H9 (cell line): ENCODE measurements at regions not wholly inside any gene's neighbourhood (a gene's known extent, or its start where the extent isn't known, plus 50 kb on each side); places are given as distances from the start of the nearest gene placed in this dataset.

ENCODE experiments used
- DNase-seq: peaks from one replicate; pipeline ENCODE4 v3.0.0-alpha.2; 2017
- H2AFZ ChIP-seq: one replicate; pipeline ENCODE4 v1.6.1; 2013; ENCODE audit warnings: mild to moderate bottlenecking, low read length, control low read depth, moderate library complexity
- H2AK5ac ChIP-seq: 2 replicates; pipeline ENCODE4 v1.6.1; 2013; ENCODE audit warnings: low read length, control low read depth, mixed read lengths; ENCODE audit not compliant: insufficient read length
- H2BK120ac ChIP-seq: one replicate; pipeline ENCODE4 v1.6.1; 2013; ENCODE audit warnings: low read depth, mild to moderate bottlenecking, low read length, control low read depth, inconsistent platforms; ENCODE audit not compliant: poor library complexity, severe bottlenecking
- H2BK12ac ChIP-seq: 2 replicates; pipeline ENCODE4 v1.6.1; 2013; ENCODE audit warnings: low read length, control low read depth, mixed read lengths, low read depth; ENCODE audit not compliant: insufficient read length
- H2BK15ac ChIP-seq: 2 replicates; pipeline ENCODE4 v1.6.1; 2013; ENCODE audit warnings: low read depth, low read length, control low read depth
- H2BK20ac ChIP-seq: one replicate; pipeline ENCODE4 v1.6.1; 2013; ENCODE audit warnings: low read depth, mild to moderate bottlenecking, low read length, control low read depth, inconsistent platforms; ENCODE audit not compliant: poor library complexity, severe bottlenecking
- H2BK5ac ChIP-seq: 2 replicates; pipeline ENCODE4 v1.6.1; 2013; ENCODE audit warnings: low read length, control low read depth, mixed read lengths; ENCODE audit not compliant: insufficient read length
- H3K14ac ChIP-seq: 2 replicates; pipeline ENCODE4 v1.6.1; 2013; ENCODE audit warnings: low read length, control low read depth; ENCODE audit not compliant: insufficient read depth
- H3K18ac ChIP-seq: 2 replicates; pipeline ENCODE4 v1.6.1; 2013; ENCODE audit warnings: low read depth, mild to moderate bottlenecking, mixed read lengths, low read length, control low read depth; ENCODE audit not compliant: insufficient read length
- H3K23ac ChIP-seq: 2 replicates; pipeline ENCODE4 v1.6.1; 2013; ENCODE audit warnings: low read length, control low read depth, mixed read lengths, low read depth; ENCODE audit not compliant: insufficient read length
- H3K23me2 ChIP-seq: 2 replicates; pipeline ENCODE4 v1.6.1; 2013; ENCODE audit warnings: low read depth, mild to moderate bottlenecking, mixed read lengths, low read length, control low read depth; ENCODE audit not compliant: insufficient read length, poor library complexity, severe bottlenecking
- H3K27ac ChIP-seq: 2 replicates; pipeline ENCODE4 v1.5.1; 2013; ENCODE audit warnings: low read length, control low read depth, mixed read lengths, low read depth; ENCODE audit not compliant: insufficient read length
- H3K27me3 ChIP-seq: 2 replicates; pipeline ENCODE4 v1.6.1; 2013; ENCODE audit warnings: low read length, control low read depth, inconsistent platforms; ENCODE audit not compliant: insufficient read depth
- H3K4ac ChIP-seq: 2 replicates; pipeline ENCODE4 v1.6.1; 2013; ENCODE audit warnings: low read depth, mild to moderate bottlenecking, control low read depth, inconsistent platforms, low read length, moderate library complexity
- H3K4me1 ChIP-seq: 2 replicates; pipeline ENCODE4 v1.6.1; 2013; ENCODE audit warnings: low read length, control low read depth, inconsistent platforms; ENCODE audit not compliant: insufficient read depth
- H3K4me2 ChIP-seq: 2 replicates; pipeline ENCODE4 v1.6.1; 2013; ENCODE audit warnings: low read length, control low read depth, mixed read lengths; ENCODE audit not compliant: insufficient read length, insufficient read depth
- H3K56ac ChIP-seq: 2 replicates; pipeline ENCODE4 v1.6.1; 2013; ENCODE audit warnings: low read depth, mild to moderate bottlenecking, mixed read lengths, low read length, control low read depth; ENCODE audit not compliant: insufficient read length
- H3K79me1 ChIP-seq: 2 replicates; pipeline ENCODE4 v1.6.1; 2013; ENCODE audit warnings: low read depth, mild to moderate bottlenecking, moderate library complexity, low read length, control low read depth, inconsistent platforms; ENCODE audit not compliant: insufficient read depth, poor library complexity, severe bottlenecking
- H3K79me2 ChIP-seq: 2 replicates; pipeline ENCODE4 v1.6.1; 2013; ENCODE audit warnings: low read length, control low read depth, inconsistent platforms; ENCODE audit not compliant: insufficient read depth
- H3K9ac ChIP-seq: 2 replicates; pipeline ENCODE4 v1.6.1; 2013; ENCODE audit warnings: low read length, control low read depth, mixed read lengths; ENCODE audit not compliant: insufficient read length; ENCODE audit errors: extremely low read depth
- H3K9me3 ChIP-seq: one replicate; pipeline ENCODE4 v1.6.1; 2013; ENCODE audit warnings: low read depth, low read length, inconsistent platforms; ENCODE audit not compliant: control insufficient read depth
- H3T11ph ChIP-seq: one replicate; pipeline ENCODE4 v1.6.1; 2013; ENCODE audit warnings: mild to moderate bottlenecking, low read length, control low read depth, inconsistent platforms
- H4K20me1 ChIP-seq: one replicate; pipeline ENCODE4 v1.6.1; 2013; ENCODE audit not compliant: control insufficient read depth, insufficient read length, insufficient read depth
- H4K5ac ChIP-seq: 2 replicates; pipeline ENCODE4 v1.6.1; 2013; ENCODE audit warnings: low read depth, mild to moderate bottlenecking, mixed read lengths, low read length, control low read depth; ENCODE audit not compliant: insufficient read length
- H4K8ac ChIP-seq: replicated peaks from 2 replicates; pipeline ENCODE4 v1.6.1; 2013; ENCODE audit warnings: low read length, control low read depth, mixed read lengths, low read depth; ENCODE audit not compliant: insufficient read length
- H4K91ac ChIP-seq: 2 replicates; pipeline ENCODE4 v1.6.1; 2013; ENCODE audit warnings: low read depth, mild to moderate bottlenecking, moderate library complexity, mixed read lengths, low read length, control low read depth; ENCODE audit not compliant: insufficient read length
- H3K27ac Mint-ChIP-seq, 3 experiments: 2 replicates in 2 of 3; 3 replicates in 1 of 3; pipeline ENCODE4 v1.8.0; 2020 to 2021; ENCODE audit warnings: mixed read lengths in 3 of 3, mild to moderate bottlenecking in 1 of 3, moderate library complexity in 1 of 3
- H3K27me3 Mint-ChIP-seq: 2 replicates; pipeline ENCODE4 v1.8.0; 2021; ENCODE audit warnings: low read depth, mild to moderate bottlenecking, moderate library complexity, mixed read lengths
- H3K36me3 Mint-ChIP-seq, 3 experiments: 2 replicates in 2 of 3; 3 replicates in 1 of 3; pipeline ENCODE4 v1.8.0; 2020 to 2021; ENCODE audit warnings: low read depth in 3 of 3, mixed read lengths in 3 of 3; ENCODE audit not compliant: insufficient read depth in 1 of 3
- H3K4me1 Mint-ChIP-seq, 2 experiments: 2 replicates each; pipeline ENCODE4 v1.8.0; 2020; ENCODE audit warnings: mixed read lengths in 2 of 2
- H3K4me3 Mint-ChIP-seq, 2 experiments: 2 replicates in 1 of 2; 3 replicates in 1 of 2; pipeline ENCODE4 v1.8.0; 2020 to 2021; ENCODE audit warnings: mild to moderate bottlenecking in 2 of 2, mixed read lengths in 2 of 2, moderate library complexity in 1 of 2
- H3K9me3 Mint-ChIP-seq, 2 experiments: 2 replicates in 1 of 2; 3 replicates in 1 of 2; pipeline ENCODE4 v1.8.0; 2020; ENCODE audit warnings: mild to moderate bottlenecking in 2 of 2, mixed read lengths in 2 of 2, moderate library complexity in 1 of 2
- CTCF ChIP-seq: fragments of 200-600 bp; sonication (generic); conservative IDR thresholded peaks from 3 replicates; pipeline ENCODE4 v1.8.0; 2021; ENCODE audit warnings: antibody characterized with exemption, mild to moderate bottlenecking
- WGBS: extraction: QIAGEN DNeasy Blood & Tissue Kit; methylation state at CpG from one replicate; pipeline ENCODE4 v1.1.7; 2013; ENCODE audit warnings: missing lambda C conversion rate, low lambda C conversion rate, mixed read lengths; ENCODE audit not compliant: insufficient read length; ENCODE audit errors: extremely low coverage; 5-methylcytosine and 5-hydroxymethylcytosine counted together

- Histone ChIP-seq H3K4ac (no peak overlapping the region), H4K5ac (no peak overlapping the region), H2BK5ac (no peak overlapping the region), H3K79me1 (no peaks in the 10 kb centered on the region), H3K18ac (no peak overlapping the region), H3K23ac (no peak overlapping the region), H4K91ac (no peak overlapping the region), H3K9ac (no peak overlapping the region), H4K20me1 (no peaks in the 10 kb centered on the region), H2BK15ac (no peak overlapping the region), H2BK20ac (no peak overlapping the region), H3K27me3 (no peaks in the 10 kb centered on the region), H3K27ac (no peak overlapping the region), H3K79me2 (no peaks in the 10 kb centered on the region), H3K14ac (no peak overlapping the region; the same call in 1 of the 2 replicates), H2AK5ac (no peak overlapping the region), H3K23me2 (no peaks in the 10 kb centered on the region), H3T11ph (no peak overlapping the region), H2BK120ac (no peak overlapping the region), H3K4me1 (no peaks in the 10 kb centered on the region), H2AFZ (no peak overlapping the region), H3K56ac (no peak overlapping the region), H3K9me3 (no peaks in the 10 kb centered on the region), H3K4me2 (no peak overlapping the region), H2BK12ac (no peak overlapping the region), H4K8ac (no peak overlapping the region)
- DNase-seq, result no peak
- no peak for TF ChIP-seq CTCF
- Mint-ChIP-seq H3K27me3 (peaks cover 22% of the 10 kb centered on the region), H3K4me1 (peaks cover 15 to 30% of the 10 kb centered on the region in 2 experiments), H3K4me3 (no peak overlapping the region), H3K36me3 (no peaks in the 10 kb centered on the region; a peak in 1 of 7 replicates), H3K27ac (no peak overlapping the region), H3K9me3 (no peaks in the 10 kb centered on the region)
- WGBS, result no CpG with 5 or more reads among the region's 12 CpGs
These were observed 92.9 kb upstream of the THY1 start for GRCh38 chr11:119515771-119516400.
